HT1080 (cell line): ENCODE measurements at regions not wholly inside any gene's neighbourhood (a gene's known extent, or its start where the extent isn't known, plus 50 kb on each side); places are given as distances from the start of the nearest gene placed in this dataset.

Experiments
- DNase-seq: peaks from one replicate; pipeline ENCODE4 v3.0.0-alpha.2; 2015; ENCODE audit warnings: low read depth

- DNase-seq = no peak
These were observed 873.5 kb downstream of the JRKL start for GRCh38 chr11:97263183-97263858.

DNA sequence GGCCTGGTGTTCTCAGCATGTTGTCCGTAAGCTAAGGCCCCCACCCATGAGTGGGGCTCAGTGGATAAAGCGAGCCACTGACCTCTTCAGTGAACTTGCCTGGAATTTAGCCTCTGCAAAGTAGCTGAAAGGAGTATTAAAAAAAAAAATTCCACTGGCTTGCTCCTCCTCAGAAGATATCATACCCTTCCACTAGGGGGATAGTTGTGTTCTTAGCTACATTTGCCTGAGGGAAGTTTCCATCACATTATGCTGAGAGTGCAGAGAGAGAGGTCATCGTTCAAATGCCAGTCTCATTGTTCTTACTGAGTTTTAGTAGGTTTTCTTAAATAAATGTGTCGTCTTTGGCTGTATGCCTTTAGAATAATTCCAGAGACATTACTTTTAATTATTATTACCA, 879.7 kb downstream of the JRKL start:
- DNase-seq = peak; percentile 29

DNA sequence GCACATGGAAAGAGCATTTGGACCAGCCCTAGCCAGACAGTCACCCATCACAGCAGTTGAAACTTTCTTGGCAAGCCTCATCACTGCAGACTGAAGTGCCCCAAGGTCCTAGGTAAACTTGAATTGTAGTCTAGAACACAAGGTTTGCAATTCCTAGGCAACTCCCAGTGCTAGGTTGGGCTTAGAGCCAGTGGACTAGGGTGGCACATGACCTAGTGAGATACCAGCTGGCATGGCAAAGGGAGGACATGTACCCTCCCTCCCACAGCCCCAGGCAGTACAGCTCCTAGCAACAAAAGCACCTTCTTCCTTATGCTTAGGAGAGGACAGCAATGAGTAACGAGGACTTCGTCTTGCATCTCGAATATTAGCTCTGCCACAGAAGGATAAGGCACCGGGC, 889.5 kb downstream of the JRKL start:
- DNase-seq = no peak

DNA sequence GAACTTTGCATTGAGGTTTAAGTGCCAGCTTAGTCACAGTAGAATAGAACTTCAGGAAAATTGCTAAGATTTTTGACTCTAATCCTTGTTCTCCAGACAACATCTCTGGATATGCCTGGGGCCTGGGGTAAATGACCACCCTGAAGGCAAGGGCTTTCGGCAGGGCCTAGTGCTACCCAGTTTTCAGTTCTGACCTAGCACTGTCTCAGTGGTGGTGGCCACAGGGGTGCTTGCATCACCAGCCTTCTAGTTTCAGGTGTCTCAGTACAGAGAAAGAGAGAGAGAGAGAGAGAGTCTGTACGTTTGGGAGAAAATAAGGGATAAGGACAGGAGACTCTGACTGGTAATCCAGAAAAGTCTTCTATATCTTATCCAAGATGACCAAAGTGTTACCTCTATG, 890.5 kb downstream of the JRKL start:
- DNase-seq = no peak

DNA sequence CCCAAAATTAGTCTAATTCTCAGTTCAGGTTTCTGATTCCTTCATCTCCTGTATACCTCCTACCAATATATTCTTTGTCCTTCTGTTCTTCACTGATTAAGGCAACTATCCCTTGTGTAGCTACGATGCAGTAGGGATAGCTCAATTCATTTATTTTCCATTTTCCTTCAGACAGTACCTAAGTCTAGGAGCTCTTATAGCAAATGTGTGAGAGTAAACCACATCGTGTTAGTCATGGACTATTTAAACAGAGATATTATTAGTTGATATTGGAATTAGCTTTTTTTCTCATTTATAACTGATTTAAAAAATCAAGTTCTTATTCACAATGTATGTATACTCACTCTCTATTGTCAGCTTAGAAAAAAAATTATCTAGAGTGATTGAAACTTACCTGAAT, 900.0 kb downstream of the JRKL start:
- DNase-seq = no peak

DNA sequence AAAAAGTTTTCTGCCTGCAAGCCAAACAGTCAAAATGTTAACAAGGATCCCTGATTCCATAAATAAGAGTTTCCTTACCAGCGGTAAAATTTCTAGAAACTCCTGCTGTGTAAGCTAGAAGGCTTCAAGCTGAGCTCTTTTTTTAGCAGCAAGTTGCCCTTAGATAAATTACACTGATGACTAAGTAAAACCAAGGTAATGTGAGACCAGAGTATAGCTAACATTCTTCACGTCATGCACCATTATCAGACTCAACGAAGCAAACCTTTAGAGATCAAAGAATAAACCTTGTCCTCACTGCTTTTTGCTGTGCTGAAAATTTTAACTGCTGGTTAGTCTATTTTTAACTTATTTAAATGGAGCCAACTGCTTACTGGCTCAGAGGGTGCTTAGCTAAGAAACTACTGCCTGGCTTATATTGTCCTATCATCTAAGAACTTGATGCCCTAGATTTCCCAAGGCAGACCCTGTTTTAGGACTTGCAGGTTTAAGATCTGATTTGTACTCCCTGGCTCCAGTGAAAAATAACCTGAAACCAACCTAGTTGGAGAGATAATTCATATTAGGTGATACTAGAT, 900.7 kb downstream of the JRKL start:
- DNase-seq = peak; percentile 46

- DNase-seq = no peak
These were observed 906.5 kb downstream of the JRKL start for GRCh38 chr11:97296301-97296700.

DNA sequence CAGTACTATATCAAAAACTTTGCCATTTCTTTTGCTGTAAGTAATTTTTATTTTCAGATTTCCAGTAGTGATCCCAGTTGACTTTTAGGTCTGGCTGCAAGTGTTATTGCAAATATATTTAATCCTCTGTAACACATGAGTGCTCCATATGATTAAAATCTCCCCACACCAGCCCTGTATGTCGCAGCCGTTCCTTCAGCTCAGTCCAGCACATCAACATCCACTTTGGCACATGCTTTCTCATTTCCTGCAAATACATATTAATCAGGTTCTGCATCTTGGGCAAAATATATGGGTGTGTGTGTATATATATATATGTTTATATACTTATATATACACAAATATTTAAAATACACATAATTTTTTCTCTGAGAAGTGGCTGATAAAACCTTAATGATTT, 919.5 kb downstream of the JRKL start:
- DNase-seq = no peak

DNA sequence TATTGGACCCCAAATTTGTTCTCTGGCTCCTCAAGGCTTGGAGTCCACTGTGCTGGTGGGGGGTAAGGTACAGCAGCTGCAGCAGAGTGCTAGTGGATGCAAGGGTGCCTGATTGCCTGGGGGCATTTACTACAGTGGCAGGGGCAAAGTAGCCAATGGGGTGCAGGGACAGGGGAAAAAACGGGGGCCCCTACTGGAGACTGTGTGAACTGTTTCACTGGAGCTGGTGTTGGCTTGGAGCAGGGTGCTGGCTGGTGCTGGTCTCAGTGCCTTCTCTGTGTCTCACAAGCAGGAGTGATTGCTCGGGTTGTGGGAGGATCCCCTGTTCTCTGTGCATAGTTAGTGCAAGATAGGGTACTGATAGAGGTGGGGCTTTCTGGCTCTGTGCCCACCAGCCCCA, 935.9 kb downstream of the JRKL start:
- DNase-seq = no peak

- no peak for DNase-seq
These were observed 942.5 kb downstream of the JRKL start for GRCh38 chr11:97332271-97332670.

GRCh38 chr11:97336064-97336463, 946.3 kb downstream of the JRKL start:
- DNase-seq = peak; percentile 2

DNA sequence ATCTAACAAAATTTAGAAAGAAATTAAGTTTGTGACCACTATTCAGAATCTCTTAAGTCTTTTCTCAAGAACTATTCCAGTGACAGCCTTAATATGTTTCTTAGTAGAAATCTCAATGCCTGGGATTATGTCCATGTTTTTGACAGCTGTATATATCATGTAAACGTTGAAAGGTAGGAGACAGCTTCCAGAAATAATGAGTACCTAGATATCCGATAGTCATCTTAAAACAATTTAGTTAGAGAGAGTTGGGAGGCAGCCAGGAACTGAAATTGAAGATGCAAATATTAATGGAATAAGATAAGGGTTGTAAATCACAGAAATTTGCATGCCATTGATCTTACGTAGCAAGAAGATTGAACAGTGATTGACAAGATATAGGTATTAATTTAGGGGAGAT, 955.2 kb downstream of the JRKL start:
- DNase-seq = no peak

- DNase-seq = no peak
These were observed 959.4 kb downstream of the JRKL start for GRCh38 chr11:97349201-97349600.

- no peak for DNase-seq
These were observed 962.1 kb downstream of the JRKL start for GRCh38 chr11:97351939-97352338.

DNA sequence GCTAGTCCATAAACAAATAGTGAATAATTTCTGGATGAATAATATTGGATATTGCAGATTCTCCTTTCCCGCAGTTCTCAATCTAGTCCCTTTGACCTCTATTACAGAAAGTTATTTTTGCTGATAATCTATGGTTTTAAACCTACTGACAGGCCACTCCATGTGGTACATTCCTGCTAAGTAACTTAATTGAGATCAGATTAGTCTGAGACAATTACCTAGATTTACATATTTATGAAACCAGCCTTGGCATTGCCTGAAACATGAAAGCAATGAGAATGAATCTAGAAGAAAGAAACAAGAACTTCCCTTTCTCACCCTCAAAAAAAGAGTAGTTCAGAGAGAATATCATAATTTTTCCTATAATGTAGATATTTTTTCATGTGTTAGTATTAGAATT, 964.2 kb downstream of the JRKL start:
- no peak for DNase-seq

- no peak for DNase-seq
These were observed 964.8 kb downstream of the JRKL start for GRCh38 chr11:97354576-97354975.

GRCh38 chr11:97355230-97355629, 965.4 kb downstream of the JRKL start:
- DNase-seq = no peak

- DNase-seq = no peak
These were observed 966.3 kb downstream of the JRKL start for GRCh38 chr11:97356144-97356543.

GRCh38 chr11:97359016-97359415, 969.2 kb downstream of the JRKL start:
- no peak for DNase-seq

DNA sequence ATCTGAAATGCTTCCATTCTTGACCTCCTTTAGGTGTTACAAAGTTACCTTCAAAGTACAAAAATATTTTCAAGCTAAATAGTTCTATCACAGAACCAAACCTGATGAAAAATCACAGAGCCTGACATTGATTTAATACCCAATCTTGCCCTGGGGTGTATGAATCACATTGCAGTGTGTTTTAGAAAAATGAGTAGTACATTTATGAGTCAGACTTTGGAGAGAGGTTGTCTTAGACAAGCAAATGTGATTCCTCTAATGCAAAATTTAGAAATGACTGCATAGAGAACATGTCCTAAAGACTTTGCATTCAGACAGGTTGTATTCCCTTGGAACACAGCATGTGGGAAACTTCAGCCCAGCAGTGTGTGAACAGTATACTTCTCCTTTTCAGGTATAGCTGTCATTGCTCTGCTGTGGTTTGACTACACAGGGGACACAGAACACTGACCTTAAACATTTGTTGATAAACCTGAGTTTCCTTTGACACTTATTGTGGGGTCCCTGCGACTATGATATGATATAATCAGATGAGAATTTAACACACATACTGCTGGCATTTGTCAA, 972.1 kb downstream of the JRKL start:
- peak; percentile 70 for DNase-seq

GRCh38 chr11:97363331-97363730, 973.5 kb downstream of the JRKL start:
- no peak for DNase-seq

- DNase-seq = peak; percentile 68
These were observed 974.2 kb downstream of the JRKL start for GRCh38 chr11:97364047-97364446.

- no peak for DNase-seq
These were observed 977.7 kb downstream of the JRKL start for GRCh38 chr11:97367406-97368083.
